SW480 (cell line): ENCODE measurements at regions not wholly inside any gene's neighbourhood (a gene's known extent, or its start where the extent isn't known, plus 50 kb on each side); places are given as distances from the start of the nearest gene placed in this dataset.
"Not testable (repeated sequence)": the region's sequence is repeated elsewhere in the genome, so short reads cannot be mapped to it uniquely, and the experiment has no call there.

Source experiments
- DNase-seq: peaks from one replicate; pipeline ENCODE4 v3.0.0-alpha.2; 2016; ENCODE audit warnings: low spot score

- DNase-seq = not testable (repeated sequence)
Observed at GRCh38 chr4:134621715-134622114, 420.1 kb upstream of the PABPC4L start.

GRCh38 chr4:134610956-134611355 is 409.4 kb upstream of the PABPC4L start:
- no peak for DNase-seq

- DNase-seq = no peak
Observed at GRCh38 chr4:134610172-134610571, 408.6 kb upstream of the PABPC4L start.

GRCh38 chr4:134601706-134602105 is 400.1 kb upstream of the PABPC4L start:
- no peak for DNase-seq

GRCh38 chr4:134591326-134591725 is 389.7 kb upstream of the PABPC4L start:
- no peak for DNase-seq

GRCh38 chr4:134585972-134586371 is 384.4 kb upstream of the PABPC4L start:
- no peak for DNase-seq

GRCh38 chr4:134567461-134567860 is 365.9 kb upstream of the PABPC4L start:
- no peak for DNase-seq

GRCh38 chr4:134560728-134561127 is 359.1 kb upstream of the PABPC4L start:
- no peak for DNase-seq

GRCh38 chr4:134552063-134552462 is 350.5 kb upstream of the PABPC4L start:
- no peak for DNase-seq

- DNase-seq = no peak
Observed at GRCh38 chr4:134551348-134551747, 349.8 kb upstream of the PABPC4L start.

GRCh38 chr4:134548052-134548628 is 346.6 kb upstream of the PABPC4L start:
- DNase-seq = no peak

- DNase-seq = no peak
Observed at GRCh38 chr4:134546279-134546678, 344.7 kb upstream of the PABPC4L start.

GRCh38 chr4:134544303-134544770 is 342.7 kb upstream of the PABPC4L start:
- no peak for DNase-seq

GRCh38 chr4:134540588-134540987 is 339.0 kb upstream of the PABPC4L start:
- no peak for DNase-seq

GRCh38 chr4:134539729-134540231 is 338.2 kb upstream of the PABPC4L start:
- DNase-seq = no peak

- DNase-seq = no peak
Observed at GRCh38 chr4:134537701-134538100, 336.1 kb upstream of the PABPC4L start.

GRCh38 chr4:134533068-134533467 is 331.5 kb upstream of the PABPC4L start:
- DNase-seq = no peak

- DNase-seq = no peak
Observed at GRCh38 chr4:134531013-134531412, 329.4 kb upstream of the PABPC4L start.

- no peak for DNase-seq
Observed at GRCh38 chr4:134529629-134530028, 328.0 kb upstream of the PABPC4L start.

- DNase-seq = no peak
Observed at GRCh38 chr4:134518574-134519217, 317.1 kb upstream of the PABPC4L start.

- no peak for DNase-seq
Observed at GRCh38 chr4:134510544-134510943, 309.0 kb upstream of the PABPC4L start.

- no peak for DNase-seq
Observed at GRCh38 chr4:134505511-134505910, 303.9 kb upstream of the PABPC4L start.

- DNase-seq = no peak
Observed at GRCh38 chr4:134501973-134502643, 300.5 kb upstream of the PABPC4L start.
